K562 (cell line): ENCODE measurements at regions not wholly inside any gene's neighbourhood (a gene's known extent, or its start where the extent isn't known, plus 50 kb on each side); places are given as distances from the start of the nearest gene placed in this dataset.

Experiments
- ATF6 ChIP-seq: sonication (generic); formaldehyde crosslinking; IDR thresholded peaks from 2 replicates; pipeline ENCODE4 v1.4.0; 2020; ENCODE audit warnings: mild to moderate bottlenecking, missing genetic modification reagents
- GABPA ChIP-seq: fragments of 200-800 bp; sonication (Bioruptor generic); conservative IDR thresholded peaks from 2 replicates; pipeline ENCODE4 v1.6.1; 2016; ENCODE audit warnings: low read depth, missing genetic modification characterization, missing compliant biosample characterization
- JUN ChIP-seq, 2 experiments: sonication (generic) in 1 of 2; formaldehyde crosslinking in 1 of 2; IDR thresholded peaks; 2 replicates each; pipeline versions ENCODE4 v1.6.1 to v1.8.0; 2012 to 2022; ENCODE audit warnings: borderline replicate concordance in 2 of 2, mild to moderate bottlenecking in 2 of 2, improper control_type of control experiment in 1 of 2, low read depth in 1 of 2, low read length in 1 of 2, missing genetic modification reagents in 1 of 2
- POLR2A ChIP-seq: fragments of 450-650 bp; conservative IDR thresholded peaks from 2 replicates; pipeline ENCODE4 v1.6.1; 2016
- ZNF764 ChIP-seq: fragments of 250-450 bp; sonication (Bioruptor Pico); IDR thresholded peaks from 2 replicates; pipeline ENCODE4 v1.4.0; 2020; ENCODE audit warnings: low read depth, mild to moderate bottlenecking, moderate library complexity
- TF ChIP-seq, protein P1 (sequence below): sonication (generic); formaldehyde crosslinking; IDR thresholded peaks from 2 replicates; pipeline ENCODE4 v1.5.0; 2020; ENCODE audit warnings: missing genetic modification reagents

- TF ChIP-seq GABPA (tag) (no peak), ZNF764 (CRISPR knock-in tag) (no peak), POLR2A (no peak), ATF6 (CRISPR knock-in tag) (no peak), JUN (IDR thresholded peaks at IDR 0.05; ENCODE audit: borderline replicate concordance, low read depth, low read length) (no peak), JUN (CRISPR knock-in tag; IDR thresholded peaks at IDR 0.05; ENCODE audit: borderline replicate concordance) (no peak)
- TF ChIP-seq, protein P1, sequence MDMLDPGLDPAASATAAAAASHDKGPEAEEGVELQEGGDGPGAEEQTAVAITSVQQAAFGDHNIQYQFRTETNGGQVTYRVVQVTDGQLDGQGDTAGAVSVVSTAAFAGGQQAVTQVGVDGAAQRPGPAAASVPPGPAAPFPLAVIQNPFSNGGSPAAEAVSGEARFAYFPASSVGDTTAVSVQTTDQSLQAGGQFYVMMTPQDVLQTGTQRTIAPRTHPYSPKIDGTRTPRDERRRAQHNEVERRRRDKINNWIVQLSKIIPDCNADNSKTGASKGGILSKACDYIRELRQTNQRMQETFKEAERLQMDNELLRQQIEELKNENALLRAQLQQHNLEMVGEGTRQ (CRISPR knock-in tag) = no peak
Measured at GRCh38 chr1:103326595-103326994, 198.9 kb upstream of the RNPC3 start.
